ENCODE measurements at regions not wholly inside any gene's neighbourhood (a gene's known extent, or its start where the extent isn't known, plus 50 kb on each side); places are given as distances from the start of the nearest gene placed in this dataset.

- ChIA-PET POLR2A (no interaction called here), CTCF (ENCODE audit: low intra/inter-chr PET ratio, low total read pairs) (no interaction called here)
- BruUV-seq (replicated peaks) = no TSS peak
- no peak for DNase-seq (ENCODE audit: low spot score)
- WGBS (ENCODE audit: low lambda C conversion rate) = 0% methylated on average over 1 of the region's 2 CpGs
- no peaks in the 10 kb centered on the region for H3K9me3 ChIP-seq (ENCODE audit: low read length)
- no peak for ATAC-seq
- H3K4me1 ChIP-seq (ENCODE audit: insufficient read depth, low read length) = no peaks in the 10 kb centered on the region
- TF ChIP-seq U2AF2 (IDR thresholded peaks at IDR 0.05; ENCODE audit: low read depth, low read length) (no peak), ETV6 (CRISPR knock-in tag; conservative IDR thresholded peaks at IDR 0.05) (no peak), ZFP91 (CRISPR knock-in tag; IDR thresholded peaks at IDR 0.05; ENCODE audit: borderline replicate concordance) (no peak), MBNL3 (CRISPR knock-in tag; conservative IDR thresholded peaks at IDR 0.05) (no peak), SOX5 (CRISPR knock-in tag; IDR thresholded peaks at IDR 0.05; ENCODE audit: borderline replicate concordance) (no peak), BATF2 (CRISPR knock-in tag; IDR thresholded peaks at IDR 0.05) (no peak), ZNF383 (CRISPR knock-in tag; IDR thresholded peaks at IDR 0.05; ENCODE audit: borderline replicate concordance) (no peak), MLX (CRISPR knock-in tag; IDR thresholded peaks at IDR 0.05) (no peak), SAP130 (CRISPR knock-in tag; IDR thresholded peaks at IDR 0.05; ENCODE audit: low read depth) (no peak), ZNF256 (CRISPR knock-in tag; conservative IDR thresholded peaks at IDR 0.05) (no peak), ESRRA (CRISPR knock-in tag; IDR thresholded peaks at IDR 0.05; ENCODE audit: low read depth) (no peak), KDM1A (CRISPR knock-in tag; IDR thresholded peaks at IDR 0.05) (no peak), ZBTB4 (CRISPR knock-in tag; IDR thresholded peaks at IDR 0.05; ENCODE audit: borderline replicate concordance) (no peak), GABPA (IDR thresholded peaks at IDR 0.05; ENCODE audit: low read depth, low read length) (no peak), GABPA (CRISPR knock-in tag; IDR thresholded peaks at IDR 0.05; ENCODE audit: low read depth) (no peak)
- intact Hi-C loops (cut with micrococcal nuclease; ENCODE audit: unreplicated experiment) = no loop called here
- no peaks in the 10 kb centered on the region for H4K20me1 ChIP-seq (ENCODE audit: insufficient read depth, low read length)
- H3K9ac ChIP-seq (ENCODE audit: insufficient read depth, low read depth, low read length) = no peak overlapping the region
- FAIRE-seq = no peak
- H2AFZ ChIP-seq (ENCODE audit: low read length) = no peak overlapping the region
- no peaks in the 10 kb centered on the region for H3K79me2 ChIP-seq (ENCODE audit: insufficient read depth, low read length)
- no peak overlapping the region for H3K4me3 ChIP-seq (replicated peaks in 1 of 3; ENCODE audit: insufficient read depth in 1 of 3, low read depth in 2 of 3, low read length in 3 of 3)
- no peaks in the 10 kb centered on the region for H3K36me3 ChIP-seq (replicated peaks in 1 of 2; ENCODE audit: control insufficient read depth in 1 of 2, insufficient read depth in 2 of 2, low read length in 2 of 2)
- H3K27me3 ChIP-seq (ENCODE audit: control insufficient read depth in 1 of 2, insufficient read depth in 2 of 2, low read length in 2 of 2) = no peaks in the 10 kb centered on the region
- in situ Hi-C loops (cut with HindIII; ENCODE audit: extremely low pct_ligation_motif_present, low pct_unique_long_range_greater_than_20kb) = no loop called here
- H3K4me2 ChIP-seq (ENCODE audit: low read depth, low read length) = no peak overlapping the region
- H3K27ac ChIP-seq (ENCODE audit: extremely low read length, insufficient read depth, low read length) = no peak overlapping the region
Observed at GRCh38 chrX:114037515-114037914, 546.4 kb upstream of the HTR2C start.
